HEK293 (cell line): ENCODE measurements at regions not wholly inside any gene's neighbourhood (a gene's known extent, or its start where the extent isn't known, plus 50 kb on each side); places are given as distances from the start of the nearest gene placed in this dataset.

Experiments used
- CTCF ChIP-seq: fragments of 450-650 bp; formaldehyde crosslinking; IDR thresholded peaks from 2 replicates; pipeline ENCODE4 v1.5.1; 2016; ENCODE audit warnings: missing biosample characterization, missing genetic modification characterization
- KLF10 ChIP-seq: fragments of 450-650 bp; IDR thresholded peaks from 2 replicates; pipeline ENCODE4 v1.5.1; 2018; ENCODE audit warnings: missing biosample characterization, mild to moderate bottlenecking, missing genetic modification characterization
- KLF16 ChIP-seq: fragments of 450-650 bp; formaldehyde crosslinking; IDR thresholded peaks from 2 replicates; pipeline ENCODE4 v1.5.1; 2017; ENCODE audit warnings: missing biosample characterization, missing genetic modification characterization
- TCF7L2 ChIP-seq: IDR thresholded peaks from 2 replicates; pipeline ENCODE4 v1.6.1; 2011; ENCODE audit warnings: low read depth, mild to moderate bottlenecking, inconsistent platforms, low read length, moderate library complexity, borderline replicate concordance
- ZBTB10 ChIP-seq: fragments of 450-650 bp; formaldehyde crosslinking; IDR thresholded peaks from 2 replicates; pipeline ENCODE4 v1.5.1; 2016; ENCODE audit warnings: missing biosample characterization, missing genetic modification characterization
- ZNF175 ChIP-seq: fragments of 450-650 bp; formaldehyde crosslinking; IDR thresholded peaks from 2 replicates; pipeline ENCODE4 v1.5.1; 2016; ENCODE audit warnings: missing biosample characterization, missing genetic modification characterization
- ZNF184 ChIP-seq: fragments of 450-650 bp; IDR thresholded peaks from 2 replicates; pipeline ENCODE4 v1.5.1; 2018; ENCODE audit warnings: missing biosample characterization, mild to moderate bottlenecking, missing genetic modification characterization
- ZNF239 ChIP-seq: fragments of 450-650 bp; formaldehyde crosslinking; IDR thresholded peaks from 2 replicates; pipeline ENCODE4 v1.5.1; 2016; ENCODE audit warnings: missing biosample characterization, missing genetic modification characterization
- ZNF335 ChIP-seq: fragments of 450-650 bp; formaldehyde crosslinking; conservative IDR thresholded peaks from 2 replicates; pipeline ENCODE4 v1.5.1; 2016; ENCODE audit warnings: missing biosample characterization, missing genetic modification characterization
- ZNF354C ChIP-seq: fragments of 450-650 bp; formaldehyde crosslinking; IDR thresholded peaks from 2 replicates; pipeline ENCODE4 v1.5.1; 2016; ENCODE audit warnings: missing biosample characterization, missing genetic modification characterization, low read depth, borderline replicate concordance
- ZNF366 ChIP-seq: fragments of 450-650 bp; formaldehyde crosslinking; conservative IDR thresholded peaks from 2 replicates; pipeline ENCODE4 v1.5.1; 2016; ENCODE audit warnings: missing biosample characterization, missing genetic modification characterization
- ZNF501 ChIP-seq: fragments of 450-650 bp; formaldehyde crosslinking; IDR thresholded peaks from 2 replicates; pipeline ENCODE4 v1.5.1; 2016; ENCODE audit warnings: missing biosample characterization, missing genetic modification characterization
- ZNF654 ChIP-seq: fragments of 450-650 bp; formaldehyde crosslinking; IDR thresholded peaks from 2 replicates; pipeline ENCODE4 v1.5.1; 2016; ENCODE audit warnings: low read depth, missing biosample characterization, missing genetic modification characterization
- ZNF747 ChIP-seq: fragments of 450-650 bp; formaldehyde crosslinking; IDR thresholded peaks from 2 replicates; pipeline ENCODE4 v1.5.1; 2016; ENCODE audit warnings: missing biosample characterization, missing genetic modification characterization

- TF ChIP-seq ZNF335 (tag by site-specific recombination) (no peak), KLF10 (tag by site-specific recombination) (no peak), ZNF354C (no peak), TCF7L2 (no peak), ZNF175 (tag by site-specific recombination) (no peak), CTCF (no peak), ZNF501 (tag by site-specific recombination) (no peak), ZNF366 (tag by site-specific recombination) (no peak), ZNF184 (tag by site-specific recombination) (no peak), ZNF654 (tag by site-specific recombination) (no peak), KLF16 (tag by site-specific recombination) (no peak), ZNF747 (tag by site-specific recombination) (no peak), ZBTB10 (tag by site-specific recombination) (no peak), ZNF239 (tag by site-specific recombination) (no peak)
Observed at GRCh38 chr12:14289601-14290000, 75.9 kb upstream of the ATF7IP start.
